ENCODE measurements at regions not wholly inside any gene's neighbourhood (a gene's known extent, or its start where the extent isn't known, plus 50 kb on each side); places are given as distances from the start of the nearest gene placed in this dataset.

DNA sequence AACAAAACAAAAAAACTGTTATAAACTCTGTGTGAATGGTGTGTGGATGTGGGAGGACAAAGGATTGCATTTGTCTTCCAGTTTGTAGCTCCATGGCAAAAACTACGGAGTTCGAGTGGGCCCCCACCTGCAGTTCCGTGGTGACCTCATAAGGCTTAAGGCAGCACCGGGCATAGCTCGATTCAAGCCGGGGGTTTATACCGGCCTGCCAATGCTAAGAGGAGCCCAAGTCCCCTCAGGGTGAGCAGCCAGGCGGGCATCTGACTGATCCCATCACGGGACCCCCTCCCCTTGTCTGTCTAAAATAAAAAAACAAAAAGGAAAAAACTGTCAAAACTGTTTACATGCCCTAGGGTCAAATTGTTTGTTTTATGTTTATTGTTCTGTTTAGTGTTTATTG lies 463.2 kb upstream of the HTR1E start:
- H3K27ac ChIP-seq, result no peak overlapping the region
- TF ChIP-seq, protein P1, sequence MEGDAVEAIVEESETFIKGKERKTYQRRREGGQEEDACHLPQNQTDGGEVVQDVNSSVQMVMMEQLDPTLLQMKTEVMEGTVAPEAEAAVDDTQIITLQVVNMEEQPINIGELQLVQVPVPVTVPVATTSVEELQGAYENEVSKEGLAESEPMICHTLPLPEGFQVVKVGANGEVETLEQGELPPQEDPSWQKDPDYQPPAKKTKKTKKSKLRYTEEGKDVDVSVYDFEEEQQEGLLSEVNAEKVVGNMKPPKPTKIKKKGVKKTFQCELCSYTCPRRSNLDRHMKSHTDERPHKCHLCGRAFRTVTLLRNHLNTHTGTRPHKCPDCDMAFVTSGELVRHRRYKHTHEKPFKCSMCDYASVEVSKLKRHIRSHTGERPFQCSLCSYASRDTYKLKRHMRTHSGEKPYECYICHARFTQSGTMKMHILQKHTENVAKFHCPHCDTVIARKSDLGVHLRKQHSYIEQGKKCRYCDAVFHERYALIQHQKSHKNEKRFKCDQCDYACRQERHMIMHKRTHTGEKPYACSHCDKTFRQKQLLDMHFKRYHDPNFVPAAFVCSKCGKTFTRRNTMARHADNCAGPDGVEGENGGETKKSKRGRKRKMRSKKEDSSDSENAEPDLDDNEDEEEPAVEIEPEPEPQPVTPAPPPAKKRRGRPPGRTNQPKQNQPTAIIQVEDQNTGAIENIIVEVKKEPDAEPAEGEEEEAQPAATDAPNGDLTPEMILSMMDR (IDR thresholded peaks at IDR 0.05), result no peak
- TF ChIP-seq ZFX (IDR thresholded peaks at IDR 0.05; ENCODE audit: borderline replicate concordance), result no peak

DNA sequence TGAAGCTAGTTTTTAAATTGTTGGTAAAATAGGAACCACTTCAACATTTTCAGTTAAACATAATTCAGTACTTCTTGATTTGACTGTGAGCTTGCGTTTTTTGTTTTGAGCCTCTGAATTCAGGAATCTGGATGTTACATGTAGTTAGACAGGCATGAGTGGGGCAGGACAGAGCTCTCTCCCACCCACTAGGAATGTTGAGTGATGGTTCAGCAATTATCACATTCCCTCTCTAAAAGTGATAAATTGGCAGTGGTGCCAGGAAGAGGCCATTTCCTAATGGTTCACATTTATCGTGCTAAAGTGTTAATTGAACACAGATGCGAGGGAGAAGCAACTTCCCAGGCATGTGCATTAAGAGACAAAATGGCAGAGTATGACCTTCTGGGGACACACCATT lies 465.5 kb upstream of the HTR1E start:
- no peak for TF ChIP-seq ZFX (IDR thresholded peaks at IDR 0.05; ENCODE audit: borderline replicate concordance)
- TF ChIP-seq, protein P1 (IDR thresholded peaks at IDR 0.05), result no peak
- no peak overlapping the region for H3K27ac ChIP-seq

DNA sequence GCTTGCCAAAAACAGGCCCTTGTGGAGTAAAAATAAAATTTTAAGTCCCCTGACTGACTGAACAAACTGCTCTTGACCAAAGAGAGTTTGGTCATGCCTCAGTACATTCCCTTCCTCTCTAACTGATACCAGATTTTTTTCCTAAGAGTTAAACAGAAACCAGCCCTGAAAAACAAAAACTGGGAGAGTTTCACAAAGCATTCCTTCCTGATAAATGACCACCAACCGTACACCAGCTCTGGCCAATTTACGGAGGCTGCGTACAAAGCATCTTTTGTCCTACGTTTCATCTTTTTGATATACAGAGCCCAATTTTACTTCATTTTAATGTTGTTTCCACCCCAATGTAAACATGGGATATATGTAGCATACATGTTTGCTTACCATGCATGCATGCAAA lies 477.4 kb upstream of the HTR1E start:
- TF ChIP-seq, protein P1 (IDR thresholded peaks at IDR 0.05), result no peak
- no peak for TF ChIP-seq ZFX (IDR thresholded peaks at IDR 0.05; ENCODE audit: borderline replicate concordance)
- H3K27ac ChIP-seq, result no peak overlapping the region

DNA sequence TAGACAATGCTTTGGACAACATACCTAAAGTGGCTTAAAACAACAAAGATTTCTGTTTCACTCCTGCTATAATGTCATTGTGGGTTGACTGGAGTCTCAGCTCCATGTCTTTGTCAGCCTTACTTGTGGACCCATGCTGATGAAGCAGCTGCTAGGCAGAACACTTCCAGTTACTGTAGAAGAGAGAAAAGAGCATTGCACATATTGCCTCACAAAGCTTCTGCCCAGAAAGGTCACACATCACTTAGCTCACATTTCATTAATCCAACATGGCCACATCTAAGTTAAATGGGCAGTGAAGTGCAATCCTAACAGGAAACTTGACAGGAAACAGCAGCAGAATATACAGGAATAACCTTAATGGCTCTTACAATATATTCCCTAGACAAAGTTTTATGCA lies 480.5 kb upstream of the HTR1E start:
- no peak overlapping the region for H3K27ac ChIP-seq
- TF ChIP-seq ZFX (IDR thresholded peaks at IDR 0.05; ENCODE audit: borderline replicate concordance), result no peak
- TF ChIP-seq, protein P1 (IDR thresholded peaks at IDR 0.05), result no peak

DNA sequence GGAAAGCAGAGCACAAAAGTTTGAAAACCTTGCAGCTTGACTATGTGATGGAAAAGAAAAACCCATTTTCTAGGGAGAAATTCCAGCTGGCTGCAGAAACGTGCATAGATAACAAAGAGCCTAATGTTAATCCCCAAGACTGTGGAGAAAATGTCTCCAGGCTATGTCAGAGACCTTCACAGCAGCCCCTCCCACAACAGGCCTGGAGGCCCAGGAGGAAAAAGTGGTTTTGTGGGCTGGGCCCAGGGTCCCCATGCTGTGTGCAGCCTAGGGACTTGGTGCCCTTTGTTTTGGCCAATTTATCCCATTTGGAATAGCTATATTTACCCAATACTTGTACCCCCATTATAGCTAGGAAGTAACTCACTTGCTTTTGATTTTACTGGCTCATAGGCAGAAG lies 484.1 kb upstream of the HTR1E start:
- no peak for TF ChIP-seq ZFX (IDR thresholded peaks at IDR 0.05; ENCODE audit: borderline replicate concordance)
- TF ChIP-seq, protein P1 (IDR thresholded peaks at IDR 0.05), result no peak
- H3K27ac ChIP-seq, result no peak overlapping the region

DNA sequence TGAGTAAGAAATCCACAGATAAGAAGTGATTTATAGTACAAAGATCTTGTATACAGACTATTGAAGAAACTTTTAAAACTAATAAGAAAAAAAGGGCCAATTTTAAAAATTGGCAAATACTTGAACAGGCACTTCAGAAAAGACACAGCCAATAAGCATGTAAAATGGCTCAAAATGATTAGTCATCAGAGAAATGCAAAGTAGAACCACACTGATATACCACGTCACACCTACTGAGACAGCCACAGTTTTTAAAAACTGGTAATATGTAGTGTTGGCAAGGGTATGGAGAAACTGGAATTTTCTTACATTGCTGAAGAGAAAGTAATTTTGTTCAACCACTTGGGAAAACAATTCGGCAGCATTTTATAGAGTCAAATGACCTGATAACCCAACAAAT lies 488.9 kb upstream of the HTR1E start:
- TF ChIP-seq, protein P1 (IDR thresholded peaks at IDR 0.05), result no peak
- TF ChIP-seq ZFX (IDR thresholded peaks at IDR 0.05; ENCODE audit: borderline replicate concordance), result no peak
- H3K27ac ChIP-seq, result no peak overlapping the region

DNA sequence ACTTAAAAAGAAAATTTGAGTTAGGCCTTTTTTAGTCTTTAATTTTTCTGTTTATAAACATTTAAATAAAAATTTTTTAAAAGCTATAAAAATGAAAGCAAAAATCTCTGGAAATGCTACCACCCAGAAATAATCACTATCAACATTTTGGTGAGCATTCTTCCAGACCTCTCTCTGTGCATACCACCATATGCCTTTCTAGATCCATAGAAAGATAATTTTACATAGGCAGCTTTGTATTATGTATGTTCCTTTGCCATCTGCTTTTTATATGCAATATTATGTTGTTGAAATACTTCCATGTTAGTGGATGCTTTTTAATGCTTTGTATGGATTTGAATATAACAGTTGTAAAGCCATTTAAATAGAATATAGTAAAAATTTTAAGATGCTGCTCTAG lies 496.7 kb upstream of the HTR1E start:
- no peak overlapping the region for H3K27ac ChIP-seq
- TF ChIP-seq, protein P1 (IDR thresholded peaks at IDR 0.05), result no peak
- no peak for TF ChIP-seq ZFX (IDR thresholded peaks at IDR 0.05; ENCODE audit: borderline replicate concordance)

Data from 22Rv1 (cell line).